Pancreas (tissue), 10 donors: ENCODE measurements at regions not wholly inside any gene's neighbourhood (a gene's known extent, or its start where the extent isn't known, plus 50 kb on each side); places are given as distances from the start of the nearest gene placed in this dataset.

ENCODE experiments used
- ATAC-seq, 4 donors: fragments of 200-7000 bp; cut with Tn5 transposase; one replicate each; pipeline versions ENCODE4 v1.8.0 to v1.9.1; 2020; ENCODE audit warnings: mild to moderate bottlenecking in 4 of 4, moderate library complexity in 4 of 4
- DNase-seq, 6 donors: peaks; one replicate each; pipeline ENCODE4 v3.0.0-alpha.2; 2020
- FAIRE-seq: peaks from 2 replicates; lab custom pipeline; 2012; peaks lifted over from hg19 to GRCh38; lab: Jason Lieb, UNC
- H3K27ac ChIP-seq, 4 donors: fragments of 200-600 bp; sonication (generic); 1 replicate in 3 of 4; 2 replicates in 1 of 4; pipeline versions ENCODE4 v1.5.0 to v1.8.0; 2020
- H3K27me3 ChIP-seq, 4 donors: fragments of 200-600 bp; one replicate each; pipeline ENCODE4 v1.8.0; 2021
- H3K36me3 ChIP-seq, 3 donors: fragments of 200-600 bp; sonication (generic) in 1 of 3; one replicate each; pipeline versions ENCODE4 v1.5.0 to v1.8.0; 2020 to 2021
- H3K4me1 ChIP-seq, 3 donors: fragments of 200-600 bp; one replicate each; pipeline ENCODE4 v1.8.0; 2021
- H3K4me3 ChIP-seq, 4 donors: fragments of 200-600 bp; sonication (generic) in 2 of 4; one replicate each; pipeline versions ENCODE4 v1.5.0 to v1.8.0; 2020 to 2021
- H3K9me3 ChIP-seq, 4 donors: fragments of 200-600 bp; one replicate each; pipeline ENCODE4 v1.8.0; 2021
- CTCF ChIP-seq, 4 donors: fragments of 200-600 bp; sonication (generic) in 3 of 4; IDR thresholded peaks; one replicate each; pipeline versions ENCODE4 v1.5.0 to v1.8.0; 2021; ENCODE audit warnings: antibody characterized with exemption in 4 of 4
- WGBS, 2 donors: extraction: QIAGEN DNeasy Blood & Tissue Kit; methylation state at CpG; one replicate each; pipeline ENCODE4 v1.1.7; 2013; 5-methylcytosine and 5-hydroxymethylcytosine counted together
- intact Hi-C, 3 donors: fragments of 100-400 bp; cut with DNase I; formaldehyde crosslinking; loops; one replicate each; pipeline versions ENCODE4 v1.11.1 to v1.14.2; 2022
- donor health status: healthy with polysubstance abuse.
- donor health status: DM: no; HTN: no; CAD: no; lungs with moderate emphysema.
- donor health status: DM: no; HTN: no; CAD: no.
- donor health status: control.
- donor health status: control.
- donor health status: Bipolar disorder and iron deficiency.
- donor health status: DM: yes; HTN: yes; CAD: no.
- donor health status: DM: no; HTN: no; CAD: no.
- donor health status: DM: no; HTN: no; CAD: no.
- donor health status: DM: yes; HTN: yes; CAD: no.

DNA sequence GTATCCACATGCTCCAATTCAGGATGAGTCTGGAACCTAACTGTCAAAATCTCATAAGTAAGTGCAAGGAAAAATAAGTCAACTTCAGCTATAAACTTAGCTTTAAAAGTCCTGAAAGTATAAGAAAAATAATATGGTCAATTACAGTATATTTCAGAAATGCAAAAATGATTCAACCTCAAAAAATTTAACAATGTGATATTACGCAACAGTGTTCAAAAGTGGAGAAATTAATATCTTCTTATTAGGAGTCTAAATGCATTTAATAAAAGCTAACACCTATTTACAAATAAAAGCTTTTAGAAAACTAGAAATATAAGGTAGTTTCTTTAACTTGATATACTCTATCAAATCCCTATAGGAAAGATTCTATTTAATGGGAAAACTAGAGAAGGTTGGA lies 111.2 kb upstream of the OPRM1 start:
- no peak for FAIRE-seq
- intact Hi-C loops: no loop called here
- ATAC-seq: no peak
- Histone ChIP-seq H3K36me3 (no peaks in the 10 kb centered on the region), H3K9me3 (no peaks in the 10 kb centered on the region), H3K4me1 (no peaks in the 10 kb centered on the region), H3K27me3 (no peaks in the 10 kb centered on the region), H3K27ac (no peak overlapping the region), H3K4me3 (no peak overlapping the region)
- 94 to 98% methylated on average over 1 of the region's 1 CpG for WGBS, 2 donors
- TF ChIP-seq CTCF (IDR thresholded peaks at IDR 0.05): no peak
- no peak for DNase-seq

DNA sequence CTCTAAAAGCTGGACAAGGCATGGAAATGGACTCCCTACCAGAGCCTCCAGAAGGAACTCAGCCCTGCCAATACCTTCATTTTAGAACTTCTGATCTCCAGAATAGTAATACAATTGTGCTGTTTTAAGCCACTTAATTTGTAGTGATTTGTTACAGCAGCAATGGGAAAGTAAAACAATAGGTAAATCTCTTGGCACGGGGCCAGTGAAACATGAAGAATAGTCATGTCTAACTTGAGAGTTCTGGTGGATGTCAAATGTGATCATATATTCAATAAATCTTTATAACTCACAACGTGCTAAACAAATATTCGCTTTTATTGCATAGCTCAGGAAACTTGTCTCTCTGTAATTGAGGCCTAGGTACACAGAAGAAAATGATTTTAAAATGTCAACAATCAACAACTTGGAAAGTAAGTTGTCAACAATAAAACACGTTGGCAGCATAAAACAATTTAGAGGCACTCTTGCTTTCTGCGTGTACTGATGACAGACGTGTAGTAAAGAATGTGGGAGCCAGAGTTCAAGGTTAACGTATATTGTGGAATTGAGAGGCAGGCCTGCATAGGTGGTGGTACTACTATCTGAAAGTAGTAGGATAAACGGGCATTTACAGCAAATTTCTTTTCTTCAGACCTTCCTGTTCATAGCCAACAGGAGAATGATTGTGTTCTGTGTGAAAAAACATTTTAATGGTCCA lies 140.5 kb upstream of the OPRM1 start:
- Histone ChIP-seq H3K27ac (no peak overlapping the region), H3K27me3 (no peaks in the 10 kb centered on the region), H3K4me3 (no peak overlapping the region), H3K9me3 (no peaks in the 10 kb centered on the region), H3K36me3 (no peaks in the 10 kb centered on the region), H3K4me1 (no peaks in the 10 kb centered on the region)
- intact Hi-C loops: no loop called here
- DNase-seq (no peak), ATAC-seq (no peak), FAIRE-seq (no peak)
- TF ChIP-seq CTCF (IDR thresholded peaks at IDR 0.05): no peak
- WGBS, 2 donors: 49 to 55% methylated on average over 8 of the region's 8 CpGs

DNA sequence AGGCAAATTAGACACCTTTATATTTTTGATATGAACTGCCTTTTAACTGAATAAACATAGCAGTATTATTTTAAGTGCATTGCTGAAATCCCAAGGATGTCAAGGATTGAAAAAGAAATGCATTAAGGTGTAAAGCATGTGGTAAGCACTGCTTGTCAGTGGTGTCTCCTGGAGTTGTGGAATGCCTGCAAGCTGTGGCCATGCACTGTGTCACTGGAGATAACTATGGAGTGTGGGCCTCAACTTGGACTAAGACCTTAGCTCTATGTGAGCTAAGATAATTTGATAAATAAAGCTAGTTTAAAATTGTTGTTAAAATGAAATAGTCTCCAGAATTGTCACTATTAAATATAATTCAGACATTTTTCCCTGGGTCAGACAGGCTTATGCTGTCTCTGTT lies 156.6 kb upstream of the OPRM1 start:
- DNase-seq: no peak
- Histone ChIP-seq H3K36me3 (peaks cover 0 to 2% (median 0%) of the 10 kb centered on the region in 3 donors), H3K27ac (no peak overlapping the region), H3K9me3 (no peaks in the 10 kb centered on the region), H3K4me1 (no peaks in the 10 kb centered on the region), H3K4me3 (no peak overlapping the region), H3K27me3 (no peaks in the 10 kb centered on the region)
- ATAC-seq: no peak
- no peak for FAIRE-seq
- intact Hi-C loops: no loop called here
- no peak for TF ChIP-seq CTCF (IDR thresholded peaks at IDR 0.05)

DNA sequence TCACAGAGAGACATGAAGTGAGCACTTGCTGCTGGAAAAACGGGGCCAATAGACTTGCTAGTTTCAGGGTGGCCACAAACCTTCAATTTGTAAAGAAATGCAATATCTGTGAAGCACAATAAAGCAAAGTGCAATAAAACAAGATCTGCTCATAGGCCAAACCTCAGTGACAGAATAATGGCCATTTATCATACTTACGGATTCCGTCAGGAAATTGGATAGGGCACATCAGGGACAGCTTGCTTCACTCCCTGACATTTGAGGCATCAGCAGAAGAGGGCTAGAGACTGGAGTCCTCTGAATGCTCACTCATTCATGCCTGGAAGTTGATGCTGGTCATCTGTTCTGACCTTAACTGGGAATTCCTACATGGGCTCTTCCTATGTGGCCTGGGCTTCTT lies 165.5 kb upstream of the OPRM1 start:
- H3K36me3 ChIP-seq: no peaks in the 10 kb centered on the region
- no peaks in the 10 kb centered on the region for H3K4me1 ChIP-seq
- FAIRE-seq (no peak), ATAC-seq (no peak), DNase-seq (no peak)
- H3K27ac ChIP-seq: no peak overlapping the region
- 83 to 87% methylated on average over 3 of the region's 3 CpGs for WGBS, 2 donors
- intact Hi-C loops: no loop called here
- no peak overlapping the region for H3K4me3 ChIP-seq
- no peaks in the 10 kb centered on the region for H3K27me3 ChIP-seq
- no peak for TF ChIP-seq CTCF (IDR thresholded peaks at IDR 0.05)
- no peaks in the 10 kb centered on the region for H3K9me3 ChIP-seq

GRCh38 chr6:153872946-153873345 lies 166.1 kb upstream of the OPRM1 start:
- Histone ChIP-seq H3K36me3 (no peaks in the 10 kb centered on the region), H3K4me1 (no peaks in the 10 kb centered on the region), H3K4me3 (no peak overlapping the region), H3K27me3 (no peaks in the 10 kb centered on the region), H3K27ac (no peak overlapping the region), H3K9me3 (no peaks in the 10 kb centered on the region)
- TF ChIP-seq CTCF (IDR thresholded peaks at IDR 0.05): no peak
- DNase-seq (no peak), FAIRE-seq (no peak), ATAC-seq (no peak)
- intact Hi-C loops: no loop called here
- 91 to 97% methylated on average over 2 of the region's 2 CpGs for WGBS, 2 donors
